SU-DHL-6 (cell line): ENCODE measurements at regions not wholly inside any gene's neighbourhood (a gene's known extent, or its start where the extent isn't known, plus 50 kb on each side); places are given as distances from the start of the nearest gene placed in this dataset.

ENCODE experiments used
- H2AFZ ChIP-seq: fragments of 200-600 bp; sonication (generic); 2 replicates; pipeline ENCODE4 v1.6.1; 2014; ENCODE audit warnings: low read depth, mild to moderate bottlenecking, moderate library complexity, mixed read lengths, antibody characterized with exemption, low read length; ENCODE audit not compliant: severe bottlenecking
- H3F3A ChIP-seq: fragments of 200-600 bp; shearing (Covaris generic); 2 replicates; pipeline ENCODE4 v1.6.0; 2016; ENCODE audit warnings: antibody characterized with exemption, mild to moderate bottlenecking; ENCODE audit not compliant: insufficient read depth
- H3K27ac ChIP-seq: fragments of 200-600 bp; sonication (generic); 2 replicates; pipeline ENCODE4 v1.5.1; 2016; ENCODE audit warnings: low read depth, mild to moderate bottlenecking, low read length, moderate library complexity, mixed read lengths
- H3K27me3 ChIP-seq: fragments of 200-600 bp; sonication (generic), shearing (Covaris generic); 2 replicates; pipeline ENCODE4 v1.6.0; 2014; ENCODE audit warnings: mild to moderate bottlenecking, low read length
- H3K36me3 ChIP-seq: fragments of 200-600 bp; sonication (generic); 2 replicates; pipeline ENCODE4 v1.6.1; 2014; ENCODE audit warnings: mild to moderate bottlenecking, low read length, mixed read lengths
- H3K4me2 ChIP-seq: fragments of 300-600, 200-600 bp; shearing (Covaris generic), sonication (generic); 2 replicates; pipeline ENCODE4 v1.6.0; 2014; ENCODE audit warnings: low read length, low read depth, mild to moderate bottlenecking; ENCODE audit not compliant: poor library complexity, severe bottlenecking
- H3K4me3 ChIP-seq: fragments of 200-600 bp; sonication (generic); 2 replicates; pipeline ENCODE4 v1.5.1; 2014; ENCODE audit warnings: antibody characterized with exemption, low read length, mild to moderate bottlenecking, mixed read lengths; ENCODE audit not compliant: insufficient read depth, poor library complexity, severe bottlenecking
- H3K79me2 ChIP-seq: fragments of 200-600 bp; sonication (generic); 2 replicates; pipeline ENCODE4 v1.6.1; 2014; ENCODE audit warnings: mild to moderate bottlenecking, low read length, moderate library complexity; ENCODE audit not compliant: insufficient read depth
- H3K9ac ChIP-seq: fragments of 200-600 bp; sonication (generic); 2 replicates; pipeline ENCODE4 v1.7.0; 2014; ENCODE audit warnings: mild to moderate bottlenecking, low read length
- H3K9me2 ChIP-seq: fragments of 200-600 bp; sonication (generic); replicated peaks from 2 replicates; pipeline ENCODE4 v1.6.1; 2014; ENCODE audit warnings: low read length; ENCODE audit not compliant: insufficient read depth
- H3K9me3 ChIP-seq: fragments of 200-600 bp; sonication (generic); 2 replicates; pipeline ENCODE4 v1.6.1; 2014; ENCODE audit warnings: low read length, mixed read lengths; ENCODE audit not compliant: insufficient read depth
- H4K20me1 ChIP-seq: fragments of 200-600 bp; sonication (generic); 2 replicates; pipeline ENCODE4 v1.6.1; 2014; ENCODE audit warnings: low read depth, mild to moderate bottlenecking, antibody characterized with exemption, low read length, moderate library complexity, mixed read lengths
- EZH2phosphoT487 ChIP-seq: fragments of 200-600 bp; sonication (generic), shearing (Covaris generic); conservative IDR thresholded peaks from 2 replicates; pipeline ENCODE4 v1.6.1; 2018; ENCODE audit warnings: mild to moderate bottlenecking, antibody characterized with exemption, low read length, moderate library complexity, mixed read lengths
- TF ChIP-seq, protein P1 (sequence below): fragments of 200-600 bp; sonication (generic); IDR thresholded peaks from one replicate; pipeline ENCODE4 v1.5.1; 2017; ENCODE audit warnings: antibody characterized with exemption, mild to moderate bottlenecking, low read length, moderate library complexity; ENCODE audit not compliant: insufficient read depth, poor library complexity, severe bottlenecking

DNA sequence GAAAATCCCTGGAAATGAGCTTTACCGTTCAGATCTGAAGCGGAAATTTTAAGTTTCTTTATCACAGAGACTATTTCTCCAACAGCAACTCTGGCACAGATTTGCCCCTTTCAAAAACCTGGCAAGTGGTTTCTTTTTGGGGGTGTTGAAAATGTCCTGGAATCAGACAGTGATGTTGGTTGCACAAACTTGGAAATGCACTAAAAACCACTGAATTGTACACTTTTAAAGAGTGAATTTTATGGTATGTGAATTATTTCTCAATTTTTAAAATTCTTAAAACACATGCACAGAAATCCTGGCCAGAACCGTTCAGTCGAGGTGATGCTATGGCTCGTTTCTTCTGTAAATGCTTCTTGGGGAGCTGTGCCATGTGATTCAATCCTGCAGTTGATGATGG, 121.2 kb upstream of the RBPJ start:
- no peak overlapping the region for H2AFZ ChIP-seq
- H3K4me2 ChIP-seq = no peak overlapping the region
- no peaks in the 10 kb centered on the region for H3K27me3 ChIP-seq
- no peak overlapping the region for H3K9ac ChIP-seq
- H3K9me3 ChIP-seq = no peaks in the 10 kb centered on the region
- no peaks in the 10 kb centered on the region for H3F3A ChIP-seq
- no peaks in the 10 kb centered on the region for H3K9me2 ChIP-seq
- H3K4me3 ChIP-seq = no peak overlapping the region
- H3K27ac ChIP-seq = no peak overlapping the region
- no peak for TF ChIP-seq EZH2phosphoT487
- TF ChIP-seq, protein P1, sequence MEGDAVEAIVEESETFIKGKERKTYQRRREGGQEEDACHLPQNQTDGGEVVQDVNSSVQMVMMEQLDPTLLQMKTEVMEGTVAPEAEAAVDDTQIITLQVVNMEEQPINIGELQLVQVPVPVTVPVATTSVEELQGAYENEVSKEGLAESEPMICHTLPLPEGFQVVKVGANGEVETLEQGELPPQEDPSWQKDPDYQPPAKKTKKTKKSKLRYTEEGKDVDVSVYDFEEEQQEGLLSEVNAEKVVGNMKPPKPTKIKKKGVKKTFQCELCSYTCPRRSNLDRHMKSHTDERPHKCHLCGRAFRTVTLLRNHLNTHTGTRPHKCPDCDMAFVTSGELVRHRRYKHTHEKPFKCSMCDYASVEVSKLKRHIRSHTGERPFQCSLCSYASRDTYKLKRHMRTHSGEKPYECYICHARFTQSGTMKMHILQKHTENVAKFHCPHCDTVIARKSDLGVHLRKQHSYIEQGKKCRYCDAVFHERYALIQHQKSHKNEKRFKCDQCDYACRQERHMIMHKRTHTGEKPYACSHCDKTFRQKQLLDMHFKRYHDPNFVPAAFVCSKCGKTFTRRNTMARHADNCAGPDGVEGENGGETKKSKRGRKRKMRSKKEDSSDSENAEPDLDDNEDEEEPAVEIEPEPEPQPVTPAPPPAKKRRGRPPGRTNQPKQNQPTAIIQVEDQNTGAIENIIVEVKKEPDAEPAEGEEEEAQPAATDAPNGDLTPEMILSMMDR = no peak
- no peaks in the 10 kb centered on the region for H3K79me2 ChIP-seq
- H4K20me1 ChIP-seq = no peaks in the 10 kb centered on the region
- H3K36me3 ChIP-seq = no peaks in the 10 kb centered on the region

GRCh38 chr4:26201120-26201519, 119.7 kb upstream of the RBPJ start:
- H3K27ac ChIP-seq = no peak overlapping the region
- no peak overlapping the region for H2AFZ ChIP-seq
- no peaks in the 10 kb centered on the region for H3K79me2 ChIP-seq
- H3K4me3 ChIP-seq = no peak overlapping the region
- H3K36me3 ChIP-seq = no peaks in the 10 kb centered on the region
- no peaks in the 10 kb centered on the region for H3K9me3 ChIP-seq
- no peak overlapping the region for H3K4me2 ChIP-seq
- no peaks in the 10 kb centered on the region for H3F3A ChIP-seq
- H3K9ac ChIP-seq = no peak overlapping the region
- TF ChIP-seq, protein P1 = no peak
- TF ChIP-seq EZH2phosphoT487 = no peak
- no peaks in the 10 kb centered on the region for H3K9me2 ChIP-seq
- H4K20me1 ChIP-seq = no peaks in the 10 kb centered on the region
- no peaks in the 10 kb centered on the region for H3K27me3 ChIP-seq

DNA sequence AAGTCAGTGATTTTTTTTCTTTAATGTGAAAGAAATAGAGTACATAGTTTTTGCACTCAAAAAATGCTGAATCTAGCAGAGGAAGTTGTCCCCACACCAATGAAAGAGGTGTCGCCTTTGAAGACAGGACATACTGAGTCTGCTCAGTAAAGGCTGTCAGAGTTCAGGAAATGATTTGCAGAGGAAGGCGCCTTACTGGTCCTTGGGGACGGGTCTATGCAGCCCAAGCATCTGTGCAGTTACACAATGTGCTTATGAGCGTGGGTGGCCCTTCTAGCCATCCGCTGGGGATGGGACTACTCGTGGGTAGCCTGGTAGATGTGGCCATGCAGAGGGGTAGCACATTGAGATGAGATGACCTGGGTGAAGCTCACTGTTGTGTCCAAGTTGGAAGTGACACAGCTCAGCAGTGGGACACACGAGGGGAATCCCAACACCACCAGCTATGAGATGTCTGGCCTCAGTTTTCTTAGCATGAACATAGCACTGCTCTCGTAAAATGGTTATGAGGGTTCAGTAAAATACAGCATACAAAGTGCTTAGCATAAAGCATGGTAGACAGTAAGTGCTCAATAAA, 116.5 kb upstream of the RBPJ start:
- H4K20me1 ChIP-seq = no peaks in the 10 kb centered on the region
- H3K4me2 ChIP-seq = no peak overlapping the region

More for the DNA sequence above, 116.5 kb upstream of the RBPJ start:
- Histone ChIP-seq H3K36me3 (no peaks in the 10 kb centered on the region), H3K4me3 (no peak overlapping the region), H2AFZ (no peak overlapping the region), H3K27ac (no peak overlapping the region), H3K9me2 (no peaks in the 10 kb centered on the region), H3K79me2 (no peaks in the 10 kb centered on the region), H3K9ac (no peak overlapping the region), H3K9me3 (no peaks in the 10 kb centered on the region), H3K27me3 (no peaks in the 10 kb centered on the region), H3F3A (no peaks in the 10 kb centered on the region)
- TF ChIP-seq EZH2phosphoT487 = no peak
- TF ChIP-seq, protein P1 = no peak
